Right ventricle myocardium superior (tissue), 1 donor: ENCODE measurements at regions not wholly inside any gene's neighbourhood (a gene's known extent, or its start where the extent isn't known, plus 50 kb on each side); places are given as distances from the start of the nearest gene placed in this dataset.

Experiments used
- ATAC-seq: fragments of 200-7000 bp; cut with Tn5 transposase; one replicate; pipeline ENCODE4 v1.9.1; 2020; ENCODE audit warnings: mild to moderate bottlenecking; ENCODE audit not compliant: poor library complexity
- DNase-seq: peaks from one replicate; pipeline ENCODE4 v3.0.0-alpha.2; 2020
- intact Hi-C: fragments of 100-400 bp; cut with DNase I; formaldehyde crosslinking; loops from one replicate; pipeline ENCODE4 v1.11.2; 2022
- donor health status: DM: no; HTN: yes; CAD: no; lungs with severe emphysema.

GRCh38 chr16:65658349-65658748 is 536.5 kb upstream of the CDH11 start:
- ATAC-seq (peak; percentile 25), DNase-seq (peak; percentile 47)
- intact Hi-C loops, result no loop called here

- intact Hi-C loops, result no loop called here
- DNase-seq (no peak), ATAC-seq (no peak)
These were observed 535.7 kb upstream of the CDH11 start for GRCh38 chr16:65657556-65657955.

GRCh38 chr16:65657071-65657494 is 535.2 kb upstream of the CDH11 start:
- intact Hi-C loops, result no loop called here
- no peak for ATAC-seq
- DNase-seq, result no peak

- no peak for ATAC-seq
- intact Hi-C loops, result no loop called here
- DNase-seq, result no peak
These were observed 533.9 kb upstream of the CDH11 start for GRCh38 chr16:65655802-65656201.

- ATAC-seq, result no peak
- DNase-seq, result no peak
- intact Hi-C loops, result no loop called here
These were observed 526.2 kb upstream of the CDH11 start for GRCh38 chr16:65648101-65648500.

GRCh38 chr16:65644821-65645220 is 523.0 kb upstream of the CDH11 start:
- intact Hi-C loops, result no loop called here
- ATAC-seq (no peak), DNase-seq (no peak)

GRCh38 chr16:65641762-65642289 is 520.0 kb upstream of the CDH11 start:
- no peak for ATAC-seq
- no peak for DNase-seq
- intact Hi-C loops, result no loop called here

GRCh38 chr16:65641049-65641761 is 519.3 kb upstream of the CDH11 start:
- ATAC-seq, result no peak

GRCh38 chr16:65634833-65635232 is 513.0 kb upstream of the CDH11 start:
- ATAC-seq (no peak), DNase-seq (no peak)
- intact Hi-C loops, result no loop called here

More at GRCh38 chr16:65641049-65641761, 519.3 kb upstream of the CDH11 start:
- no peak for DNase-seq
- intact Hi-C loops, result no loop called here

GRCh38 chr16:65634291-65634690 is 512.4 kb upstream of the CDH11 start:
- intact Hi-C loops, result no loop called here
- DNase-seq (no peak), ATAC-seq (no peak)

- intact Hi-C loops, result no loop called here
- DNase-seq, result no peak
- ATAC-seq, result no peak
These were observed 502.8 kb upstream of the CDH11 start for GRCh38 chr16:65624666-65625065.

GRCh38 chr16:65624229-65624628 is 502.4 kb upstream of the CDH11 start:
- DNase-seq (no peak), ATAC-seq (no peak)
- intact Hi-C loops, result no loop called here

GRCh38 chr16:65622871-65623270 is 501.0 kb upstream of the CDH11 start:
- no peak for DNase-seq
- ATAC-seq, result no peak
- intact Hi-C loops, result no loop called here

- intact Hi-C loops, result no loop called here
- ATAC-seq (no peak), DNase-seq (no peak)
These were observed 500.3 kb upstream of the CDH11 start for GRCh38 chr16:65622151-65622550.

GRCh38 chr16:65621640-65622039 is 499.8 kb upstream of the CDH11 start:
- DNase-seq (no peak), ATAC-seq (no peak)
- intact Hi-C loops, result no loop called here

GRCh38 chr16:65619606-65620005 is 497.7 kb upstream of the CDH11 start:
- ATAC-seq (no peak), DNase-seq (no peak)
- intact Hi-C loops, result no loop called here

GRCh38 chr16:65618931-65619330 is 497.1 kb upstream of the CDH11 start:
- no peak for DNase-seq
- no peak for ATAC-seq
- intact Hi-C loops, result no loop called here

GRCh38 chr16:65618333-65618732 is 496.5 kb upstream of the CDH11 start:
- no peak for DNase-seq
- intact Hi-C loops, result no loop called here
- ATAC-seq, result no peak

- intact Hi-C loops, result no loop called here
- ATAC-seq (no peak), DNase-seq (no peak)
These were observed 495.6 kb upstream of the CDH11 start for GRCh38 chr16:65617421-65617820.

- intact Hi-C loops, result no loop called here
- DNase-seq (no peak), ATAC-seq (no peak)
These were observed 486.6 kb upstream of the CDH11 start for GRCh38 chr16:65608455-65608854.

- no peak for ATAC-seq
- DNase-seq, result no peak
- intact Hi-C loops, result no loop called here
These were observed 482.9 kb upstream of the CDH11 start for GRCh38 chr16:65604771-65605170.
